ENCODE measurements at regions not wholly inside any gene's neighbourhood (a gene's known extent, or its start where the extent isn't known, plus 50 kb on each side); places are given as distances from the start of the nearest gene placed in this dataset.

- no peak for DNase-seq
- Histone ChIP-seq H3K9me2 (replicated peaks; ENCODE audit: insufficient read depth, low read length) (no peaks in the 10 kb centered on the region), H3K9me3 (replicated peaks; ENCODE audit: insufficient read depth, low read length) (no peaks in the 10 kb centered on the region), H3F3A (ENCODE audit: insufficient read depth, low read length) (no peaks in the 10 kb centered on the region), H3K79me2 (ENCODE audit: low read length) (no peaks in the 10 kb centered on the region), H3K27ac (ENCODE audit: low read length) (no peak overlapping the region), H3K4me1 (ENCODE audit: low read length) (no peaks in the 10 kb centered on the region), H3K36me3 (replicated peaks; ENCODE audit: insufficient read depth, low read length) (no peaks in the 10 kb centered on the region), H4K20me1 (ENCODE audit: insufficient read depth, low read length) (no peaks in the 10 kb centered on the region), H3K4me2 (ENCODE audit: low read depth, low read length) (no peak overlapping the region), H3K27me3 (replicated peaks; ENCODE audit: insufficient read depth, low read length) (no peaks in the 10 kb centered on the region), H2AFZ (ENCODE audit: low read length) (no peak overlapping the region), H3K9ac (ENCODE audit: low read length) (no peak overlapping the region), H3K4me3 (ENCODE audit: low read length) (no peak overlapping the region)
- TF ChIP-seq EZH2 (optimal IDR thresholded peaks at IDR 0.05; ENCODE audit: low read depth, low read length) (no peak), EZH2phosphoT487 (IDR thresholded peaks at IDR 0.05; ENCODE audit: low read length) (no peak), CTCF (IDR thresholded peaks at IDR 0.05; ENCODE audit: low read length) (no peak)
These were observed 234.9 kb upstream of the STARD13 start for GRCh38 chr13:33520468-33520839.

- H3K4me1 ChIP-seq (ENCODE audit: low read length): no peaks in the 10 kb centered on the region
- no peaks in the 10 kb centered on the region for H3K9me2 ChIP-seq (replicated peaks; ENCODE audit: insufficient read depth, low read length)
- H4K20me1 ChIP-seq (ENCODE audit: insufficient read depth, low read length): no peaks in the 10 kb centered on the region
- H3K27ac ChIP-seq (ENCODE audit: low read length): no peak overlapping the region
- no peaks in the 10 kb centered on the region for H3K79me2 ChIP-seq (ENCODE audit: low read length)
- H3K27me3 ChIP-seq (replicated peaks; ENCODE audit: insufficient read depth, low read length): no peaks in the 10 kb centered on the region
- no peak overlapping the region for H3K9ac ChIP-seq (ENCODE audit: low read length)
- no peaks in the 10 kb centered on the region for H3K36me3 ChIP-seq (replicated peaks; ENCODE audit: insufficient read depth, low read length)
- no peak overlapping the region for H3K4me2 ChIP-seq (ENCODE audit: low read depth, low read length)
- no peaks in the 10 kb centered on the region for H3K9me3 ChIP-seq (replicated peaks; ENCODE audit: insufficient read depth, low read length)
- no peak overlapping the region for H2AFZ ChIP-seq (ENCODE audit: low read length)
- no peaks in the 10 kb centered on the region for H3F3A ChIP-seq (ENCODE audit: insufficient read depth, low read length)
- TF ChIP-seq EZH2phosphoT487 (IDR thresholded peaks at IDR 0.05; ENCODE audit: low read length): no peak
- no peak for TF ChIP-seq EZH2 (optimal IDR thresholded peaks at IDR 0.05; ENCODE audit: low read depth, low read length)
- TF ChIP-seq CTCF (IDR thresholded peaks at IDR 0.05; ENCODE audit: low read length): no peak
- no peak for DNase-seq
- H3K4me3 ChIP-seq (ENCODE audit: low read length): no peak overlapping the region
These were observed 238.5 kb upstream of the STARD13 start for GRCh38 chr13:33524086-33524485.

DNA sequence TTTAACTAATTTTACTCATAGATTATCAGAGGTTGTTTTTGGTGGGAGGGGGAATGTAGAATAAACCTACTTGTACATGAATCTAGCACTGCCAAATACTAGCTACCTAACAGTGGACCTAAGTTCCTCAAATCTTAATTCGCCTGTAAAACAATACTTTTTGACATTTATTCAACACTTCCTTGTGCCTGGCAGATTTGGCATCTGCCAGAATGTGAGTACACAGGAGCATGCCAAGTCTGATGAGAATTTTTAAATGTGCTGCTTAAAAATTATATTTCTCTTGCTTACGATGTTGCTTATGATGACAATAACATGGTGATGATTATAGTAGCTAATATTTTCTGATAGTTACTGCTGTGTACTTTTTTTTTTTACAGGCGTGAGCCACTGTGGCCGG, 240.2 kb upstream of the STARD13 start:
- H3K36me3 ChIP-seq (replicated peaks; ENCODE audit: insufficient read depth, low read length): no peaks in the 10 kb centered on the region
- no peaks in the 10 kb centered on the region for H3F3A ChIP-seq (ENCODE audit: insufficient read depth, low read length)
- no peaks in the 10 kb centered on the region for H3K79me2 ChIP-seq (ENCODE audit: low read length)
- H3K9ac ChIP-seq (ENCODE audit: low read length): no peak overlapping the region
- H3K9me2 ChIP-seq (replicated peaks; ENCODE audit: insufficient read depth, low read length): no peaks in the 10 kb centered on the region
- TF ChIP-seq EZH2 (optimal IDR thresholded peaks at IDR 0.05; ENCODE audit: low read depth, low read length) (no peak), CTCF (IDR thresholded peaks at IDR 0.05; ENCODE audit: low read length) (no peak), EZH2phosphoT487 (IDR thresholded peaks at IDR 0.05; ENCODE audit: low read length) (no peak)
- H2AFZ ChIP-seq (ENCODE audit: low read length): no peak overlapping the region
- H3K4me1 ChIP-seq (ENCODE audit: low read length): no peaks in the 10 kb centered on the region
- no peaks in the 10 kb centered on the region for H3K9me3 ChIP-seq (replicated peaks; ENCODE audit: insufficient read depth, low read length)
- no peaks in the 10 kb centered on the region for H4K20me1 ChIP-seq (ENCODE audit: insufficient read depth, low read length)
- H3K4me3 ChIP-seq (ENCODE audit: low read length): no peak overlapping the region
- no peak overlapping the region for H3K27ac ChIP-seq (ENCODE audit: low read length)
- DNase-seq: no peak
- H3K27me3 ChIP-seq (replicated peaks; ENCODE audit: insufficient read depth, low read length): no peaks in the 10 kb centered on the region
- no peak overlapping the region for H3K4me2 ChIP-seq (ENCODE audit: low read depth, low read length)
